Astrocyte (in vitro differentiated cells and primary cell): ENCODE measurements at regions not wholly inside any gene's neighbourhood (a gene's known extent, or its start where the extent isn't known, plus 50 kb on each side); places are given as distances from the start of the nearest gene placed in this dataset.

ENCODE experiments used
- CTCF ChIP-seq: IDR thresholded peaks from 2 replicates; pipeline ENCODE4 v1.5.1; 2011; ENCODE audit warnings: low read depth, mild to moderate bottlenecking, inconsistent platforms, low read length, moderate library complexity; ENCODE audit not compliant: insufficient read depth
- EZH2 ChIP-seq: IDR thresholded peaks from 2 replicates; pipeline ENCODE4 v1.6.1; 2012; ENCODE audit warnings: mild to moderate bottlenecking, low read length, inconsistent platforms; ENCODE audit not compliant: insufficient read depth

- TF ChIP-seq CTCF (no peak), EZH2 (no peak)
Observed at GRCh38 chr16:74213372-74213771, 83.2 kb upstream of the PSMD7 start.
